Osteoblast (primary cell): ENCODE measurements at regions not wholly inside any gene's neighbourhood (a gene's known extent, or its start where the extent isn't known, plus 50 kb on each side); places are given as distances from the start of the nearest gene placed in this dataset.

Experiments used
- DNase-seq: peaks from one replicate; pipeline ENCODE4 v3.0.0; 2011; ENCODE audit warnings: low spot score, mixed read lengths; ENCODE audit not compliant: insufficient read length; ENCODE audit errors: missing footprints
- H2AFZ ChIP-seq: 2 replicates; pipeline ENCODE4 v1.6.0; 2011; ENCODE audit warnings: mild to moderate bottlenecking, low read length
- H3K27ac ChIP-seq: 2 replicates; pipeline ENCODE4 v1.5.1; 2011; ENCODE audit warnings: mild to moderate bottlenecking, low read depth, low read length, moderate library complexity
- H3K27me3 ChIP-seq: 2 replicates; pipeline ENCODE4 v1.6.0; 2012; ENCODE audit warnings: mild to moderate bottlenecking, control low read depth, inconsistent platforms, low read length, moderate library complexity; ENCODE audit not compliant: insufficient read depth
- H3K36me3 ChIP-seq: 2 replicates; pipeline ENCODE4 v1.5.1; 2011; ENCODE audit warnings: mild to moderate bottlenecking, low read length, control low read depth, moderate library complexity; ENCODE audit not compliant: insufficient read depth
- H3K4me1 ChIP-seq: 2 replicates; pipeline ENCODE4 v1.5.1; 2011; ENCODE audit warnings: mild to moderate bottlenecking, low read length, control low read depth, moderate library complexity; ENCODE audit not compliant: insufficient read depth
- H3K4me2 ChIP-seq: 2 replicates; pipeline ENCODE4 v1.6.0; 2011; ENCODE audit warnings: mild to moderate bottlenecking, low read length; ENCODE audit not compliant: insufficient read depth
- H3K4me3 ChIP-seq: fragments of 200-600 bp; sonication (generic); 3 replicates; pipeline ENCODE4 v1.5.1; 2012; ENCODE audit warnings: mild to moderate bottlenecking, low read length, inconsistent platforms; ENCODE audit not compliant: insufficient read depth
- H3K79me2 ChIP-seq: 2 replicates; pipeline ENCODE4 v1.6.0; 2012; ENCODE audit warnings: mild to moderate bottlenecking, low read length, control low read depth, inconsistent platforms; ENCODE audit not compliant: insufficient read depth
- H3K9me3 ChIP-seq: 2 replicates; pipeline ENCODE4 v1.5.1; 2011; ENCODE audit warnings: low read depth, low read length, control low read depth
- H4K20me1 ChIP-seq: 2 replicates; pipeline ENCODE4 v1.6.0; 2012; ENCODE audit warnings: mild to moderate bottlenecking, low read length, control low read depth; ENCODE audit not compliant: insufficient read depth
- CTCF ChIP-seq: IDR thresholded peaks from 2 replicates; pipeline ENCODE4 v1.5.1; 2011; ENCODE audit warnings: mild to moderate bottlenecking, low read depth, low read length, moderate library complexity; ENCODE audit errors: extremely low read depth

GRCh38 chr2:17228461-17228860, 289.8 kb downstream of the RAD51AP2 start:
- Histone ChIP-seq H3K9me3 (no peaks in the 10 kb centered on the region), H4K20me1 (no peaks in the 10 kb centered on the region), H3K4me1 (no peaks in the 10 kb centered on the region), H3K4me2 (no peak overlapping the region), H3K27ac (no peak overlapping the region), H3K79me2 (no peaks in the 10 kb centered on the region), H3K4me3 (no peak overlapping the region), H2AFZ (no peak overlapping the region), H3K27me3 (no peaks in the 10 kb centered on the region), H3K36me3 (no peaks in the 10 kb centered on the region)
- no peak for TF ChIP-seq CTCF
- DNase-seq = no peak

GRCh38 chr2:17227856-17228255, 290.4 kb downstream of the RAD51AP2 start:
- no peak overlapping the region for H2AFZ ChIP-seq
- H4K20me1 ChIP-seq = no peaks in the 10 kb centered on the region
- DNase-seq = no peak
- no peaks in the 10 kb centered on the region for H3K36me3 ChIP-seq
- no peak overlapping the region for H3K4me2 ChIP-seq
- no peaks in the 10 kb centered on the region for H3K79me2 ChIP-seq
- TF ChIP-seq CTCF = no peak
- no peaks in the 10 kb centered on the region for H3K27me3 ChIP-seq
- H3K4me3 ChIP-seq = no peak overlapping the region
- H3K9me3 ChIP-seq = no peaks in the 10 kb centered on the region
- no peaks in the 10 kb centered on the region for H3K4me1 ChIP-seq
- no peak overlapping the region for H3K27ac ChIP-seq

- no peak for DNase-seq
These were observed 291.2 kb downstream of the RAD51AP2 start for GRCh38 chr2:17226941-17227490.

GRCh38 chr2:17223211-17223610, 295.0 kb downstream of the RAD51AP2 start:
- Histone ChIP-seq H3K36me3 (no peaks in the 10 kb centered on the region), H3K79me2 (no peaks in the 10 kb centered on the region), H3K4me1 (no peaks in the 10 kb centered on the region), H3K9me3 (peaks cover 2% of the 10 kb centered on the region), H3K27ac (no peak overlapping the region), H2AFZ (no peak overlapping the region), H4K20me1 (no peaks in the 10 kb centered on the region), H3K4me2 (no peak overlapping the region), H3K4me3 (no peak overlapping the region), H3K27me3 (no peaks in the 10 kb centered on the region)
- no peak for DNase-seq
- TF ChIP-seq CTCF = no peak

More at GRCh38 chr2:17226941-17227490, 291.2 kb downstream of the RAD51AP2 start:
- H4K20me1 ChIP-seq = no peaks in the 10 kb centered on the region
- no peaks in the 10 kb centered on the region for H3K36me3 ChIP-seq
- H3K79me2 ChIP-seq = no peaks in the 10 kb centered on the region
- H3K4me1 ChIP-seq = no peaks in the 10 kb centered on the region
- no peaks in the 10 kb centered on the region for H3K27me3 ChIP-seq
- H3K27ac ChIP-seq = no peak overlapping the region
- H2AFZ ChIP-seq = no peak overlapping the region
- TF ChIP-seq CTCF = no peak
- no peaks in the 10 kb centered on the region for H3K9me3 ChIP-seq
- H3K4me2 ChIP-seq = no peak overlapping the region
- no peak overlapping the region for H3K4me3 ChIP-seq
